GM13976 (cell line): ENCODE measurements at regions not wholly inside any gene's neighbourhood (a gene's known extent, or its start where the extent isn't known, plus 50 kb on each side); places are given as distances from the start of the nearest gene placed in this dataset.
"Not testable (repeated sequence)": the region's sequence is repeated elsewhere in the genome, so short reads cannot be mapped to it uniquely, and the experiment has no call there.

Source experiments
- DNase-seq: peaks from one replicate; pipeline ENCODE4 v3.0.0; 2012; ENCODE audit warnings: low spot score
- in situ Hi-C: fragments of 300-500 bp; cut with MboI; formaldehyde crosslinking; loops from one replicate; pipeline ENCODE4 v1.12.0; 2022; ENCODE audit warnings: low sequenced_read_pairs, mixed read lengths, inconsistent platforms; ENCODE audit not compliant: unreplicated experiment
- TF ChIP-seq, protein P1 (sequence below): IDR thresholded peaks from 2 replicates; pipeline ENCODE4 v1.5.1; 2012; ENCODE audit warnings: borderline replicate concordance, mild to moderate bottlenecking; ENCODE audit not compliant: insufficient read depth; ENCODE audit errors: extremely low read depth, missing control alignments, control extremely low read depth

DNA sequence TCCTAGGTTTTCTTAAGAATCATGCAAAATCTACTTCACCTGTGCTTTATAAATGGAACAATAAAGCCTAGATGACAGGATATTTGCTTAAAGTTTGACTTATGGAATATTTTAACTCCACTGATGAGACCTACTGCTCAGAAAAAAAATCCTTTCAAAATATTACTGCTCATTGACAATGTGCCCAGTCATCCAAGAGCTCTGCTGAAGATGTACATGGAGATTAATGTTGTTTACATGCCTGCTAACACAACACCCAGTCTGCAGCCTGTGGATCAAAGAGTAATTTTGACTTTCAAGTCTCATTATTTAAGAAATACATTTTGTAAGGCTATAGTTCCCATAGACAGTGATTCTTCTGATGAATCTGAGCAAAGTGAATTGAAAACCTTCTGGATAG is 889.6 kb downstream of the CDH18 start:
- TF ChIP-seq, protein P1, sequence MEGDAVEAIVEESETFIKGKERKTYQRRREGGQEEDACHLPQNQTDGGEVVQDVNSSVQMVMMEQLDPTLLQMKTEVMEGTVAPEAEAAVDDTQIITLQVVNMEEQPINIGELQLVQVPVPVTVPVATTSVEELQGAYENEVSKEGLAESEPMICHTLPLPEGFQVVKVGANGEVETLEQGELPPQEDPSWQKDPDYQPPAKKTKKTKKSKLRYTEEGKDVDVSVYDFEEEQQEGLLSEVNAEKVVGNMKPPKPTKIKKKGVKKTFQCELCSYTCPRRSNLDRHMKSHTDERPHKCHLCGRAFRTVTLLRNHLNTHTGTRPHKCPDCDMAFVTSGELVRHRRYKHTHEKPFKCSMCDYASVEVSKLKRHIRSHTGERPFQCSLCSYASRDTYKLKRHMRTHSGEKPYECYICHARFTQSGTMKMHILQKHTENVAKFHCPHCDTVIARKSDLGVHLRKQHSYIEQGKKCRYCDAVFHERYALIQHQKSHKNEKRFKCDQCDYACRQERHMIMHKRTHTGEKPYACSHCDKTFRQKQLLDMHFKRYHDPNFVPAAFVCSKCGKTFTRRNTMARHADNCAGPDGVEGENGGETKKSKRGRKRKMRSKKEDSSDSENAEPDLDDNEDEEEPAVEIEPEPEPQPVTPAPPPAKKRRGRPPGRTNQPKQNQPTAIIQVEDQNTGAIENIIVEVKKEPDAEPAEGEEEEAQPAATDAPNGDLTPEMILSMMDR, result no peak
- in situ Hi-C loops, result no loop called here
- no peak for DNase-seq

DNA sequence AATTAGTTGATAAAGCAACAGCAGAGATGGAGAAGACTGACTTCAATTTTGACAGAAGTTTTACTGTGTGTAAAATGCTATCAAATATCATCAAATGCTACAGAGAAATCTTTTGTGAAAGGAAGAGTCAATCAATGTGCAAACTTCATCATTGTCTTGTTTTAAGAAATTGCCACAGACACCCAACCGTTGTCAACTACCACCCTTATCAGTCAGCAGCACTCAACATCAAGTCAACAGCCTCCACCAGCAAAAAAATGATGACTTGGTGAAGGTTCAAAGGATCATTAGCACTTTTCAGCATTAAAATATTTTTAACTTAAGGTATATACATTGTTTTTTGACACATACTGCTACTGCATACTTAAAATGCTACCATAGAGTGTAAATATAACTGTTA is 888.8 kb downstream of the CDH18 start:
- TF ChIP-seq, protein P1, result no peak
- in situ Hi-C loops, result no loop called here
- DNase-seq, result no peak

DNA sequence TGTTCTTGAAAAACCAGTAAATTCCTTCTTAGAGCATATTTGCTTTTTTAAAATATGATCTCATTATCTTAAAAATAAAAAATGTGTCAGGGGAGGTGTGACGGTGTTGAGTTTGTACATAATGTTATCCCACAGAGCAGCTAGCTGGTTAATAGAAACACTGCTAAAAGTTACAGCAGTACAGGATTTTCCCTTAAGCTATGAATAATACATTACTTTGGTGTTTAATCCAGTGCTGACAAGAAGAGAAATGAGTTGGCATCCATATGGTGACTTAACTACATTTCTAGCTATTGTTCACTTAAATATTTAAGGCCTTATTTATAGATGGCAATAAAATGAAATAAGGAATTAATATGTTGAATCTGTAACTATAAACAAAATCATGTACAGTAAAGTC is 883.1 kb downstream of the CDH18 start:
- TF ChIP-seq, protein P1, result no peak
- in situ Hi-C loops, result no loop called here
- DNase-seq, result no peak

DNA sequence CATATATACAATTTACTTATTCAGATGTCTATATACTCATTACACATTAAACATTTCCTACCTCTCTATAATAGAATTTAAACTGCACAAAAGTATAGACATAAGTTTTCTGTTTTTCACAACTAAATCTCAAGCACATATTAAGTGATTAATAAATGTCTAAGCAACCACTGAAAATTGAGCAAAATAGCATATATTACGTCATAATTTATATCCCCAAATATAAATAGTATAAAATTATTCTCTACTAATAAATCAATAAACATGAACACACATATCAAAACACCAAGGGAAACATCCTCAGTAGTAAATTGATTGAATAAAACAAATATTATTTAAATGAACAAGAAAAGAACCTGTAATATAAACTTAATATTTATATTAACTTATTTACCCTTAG is 865.1 kb downstream of the CDH18 start:
- TF ChIP-seq, protein P1, result no peak
- in situ Hi-C loops, result no loop called here

DNA sequence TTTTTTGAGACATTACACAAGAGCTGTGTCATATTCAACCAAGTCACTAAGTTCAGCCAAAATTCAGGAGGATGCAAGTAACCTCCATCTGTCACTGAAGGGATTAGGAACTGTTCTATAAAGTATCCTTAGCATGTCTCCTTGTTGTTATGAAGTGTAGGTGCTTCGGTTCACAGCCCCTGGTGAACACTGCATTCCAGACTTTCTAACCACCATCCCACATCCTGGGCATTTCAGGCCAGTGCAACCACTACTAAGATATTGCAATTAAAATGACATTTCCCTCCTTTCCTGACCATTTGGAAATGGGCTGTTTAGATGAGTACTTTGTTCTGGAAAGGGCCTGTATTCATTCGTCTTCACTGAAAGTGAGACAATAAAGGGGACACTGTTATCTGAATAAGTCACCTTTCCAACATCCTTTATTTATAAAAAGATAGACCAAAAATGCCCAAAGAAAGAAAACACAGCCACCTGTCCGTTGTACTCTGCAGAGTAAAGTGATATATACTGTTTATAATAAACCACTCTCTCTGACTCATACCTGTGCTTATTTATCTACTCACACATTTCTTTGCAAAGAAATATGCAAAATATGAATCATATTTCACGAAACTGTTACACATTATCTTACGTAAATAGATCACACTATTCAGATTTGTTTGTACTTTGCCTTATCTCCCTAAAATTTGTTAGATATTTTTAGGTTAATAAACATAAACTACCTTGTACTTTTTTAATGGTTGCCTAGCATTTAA is 861.9 kb downstream of the CDH18 start:
- in situ Hi-C loops, result no loop called here
- DNase-seq, result no peak
- TF ChIP-seq, protein P1, result no peak

More for the DNA sequence above, 865.1 kb downstream of the CDH18 start:
- DNase-seq, result no peak

DNA sequence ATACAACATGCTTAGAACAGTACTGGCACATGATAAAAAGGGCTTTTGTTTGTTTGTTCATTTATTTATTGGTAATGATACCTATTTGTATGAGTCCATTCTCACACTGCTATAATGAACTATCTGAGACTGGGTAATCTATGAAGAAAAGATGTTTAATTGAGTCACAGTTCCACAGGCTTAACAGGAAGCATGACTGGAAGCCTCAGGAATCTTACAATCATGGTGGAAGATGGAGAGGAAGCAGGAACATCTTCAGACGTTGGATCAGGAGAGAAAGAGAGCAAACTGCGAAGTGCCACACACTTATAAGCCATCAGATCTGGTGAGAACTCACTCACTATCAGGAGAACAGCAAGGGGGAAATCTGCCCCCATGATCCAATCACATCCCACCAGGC is 847.7 kb downstream of the CDH18 start:
- TF ChIP-seq, protein P1, result no peak
- DNase-seq, result no peak
- in situ Hi-C loops, result no loop called here

DNA sequence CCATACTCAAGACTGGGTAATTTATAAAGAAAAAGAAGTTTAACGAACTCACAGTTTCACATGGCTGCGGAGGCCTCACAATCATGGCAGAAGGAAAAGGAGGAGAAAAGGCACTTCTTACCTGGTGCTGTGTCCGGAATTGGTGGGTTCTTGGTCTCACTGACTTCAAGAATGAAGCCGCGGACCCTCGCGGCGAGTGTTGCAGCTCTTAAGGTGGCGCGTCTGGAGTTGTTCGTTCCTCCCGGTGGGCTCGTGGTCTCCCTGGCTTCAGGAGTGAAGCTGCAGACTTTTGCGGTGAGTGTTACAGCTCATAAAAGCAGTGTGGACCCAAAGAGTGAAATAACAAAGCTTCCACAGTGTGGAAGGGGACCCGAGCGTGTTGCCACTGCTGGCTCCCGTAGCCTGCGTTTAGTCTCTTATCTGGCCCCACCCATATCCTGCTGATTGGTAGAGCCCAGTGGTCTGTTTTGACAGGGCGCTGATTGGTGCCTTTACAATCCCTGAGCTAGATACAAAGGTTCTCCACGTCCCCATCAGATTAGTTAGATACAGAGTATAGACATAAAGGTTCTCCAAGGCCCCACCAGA is 846.0 kb downstream of the CDH18 start:
- in situ Hi-C loops, DNase-seq: not testable (repeated sequence)

DNA sequence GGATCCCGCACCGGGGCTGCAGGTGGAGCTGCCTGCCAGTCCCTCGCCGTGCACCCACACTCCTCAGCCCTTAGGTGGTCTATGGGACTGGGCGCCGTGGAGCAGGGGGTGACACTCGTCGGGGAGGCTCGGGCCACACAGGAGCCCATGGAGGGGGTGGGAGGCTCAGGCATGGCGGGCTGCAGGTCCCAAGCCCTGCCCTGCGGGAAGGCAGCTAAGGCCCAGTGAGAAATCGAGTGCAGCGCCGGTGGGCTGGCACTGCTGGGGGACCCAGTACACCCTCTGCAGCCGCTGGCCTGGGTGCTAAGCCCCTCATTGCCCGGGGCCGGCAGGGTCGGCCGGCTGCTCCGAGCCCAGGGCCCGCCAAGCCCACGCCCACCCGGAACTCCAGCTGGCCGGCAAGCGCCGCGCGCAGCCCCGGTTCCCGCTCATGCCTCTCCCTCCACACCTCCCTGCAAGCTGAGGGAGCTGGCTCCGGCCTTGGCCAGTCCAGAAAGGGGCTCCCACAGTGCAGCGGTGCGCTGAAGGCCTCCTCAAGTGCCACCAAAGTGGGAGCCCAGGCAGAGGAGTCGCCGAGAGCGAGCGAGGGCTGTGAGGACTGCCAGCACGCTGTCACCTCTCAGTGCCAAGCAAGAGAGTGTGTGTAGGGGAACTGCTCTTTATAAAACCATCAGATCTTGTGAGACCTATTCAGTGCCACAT is 845.1 kb downstream of the CDH18 start:
- in situ Hi-C loops, DNase-seq: not testable (repeated sequence)
